ENCODE measurements at regions not wholly inside any gene's neighbourhood (a gene's known extent, or its start where the extent isn't known, plus 50 kb on each side); places are given as distances from the start of the nearest gene placed in this dataset.

DNA sequence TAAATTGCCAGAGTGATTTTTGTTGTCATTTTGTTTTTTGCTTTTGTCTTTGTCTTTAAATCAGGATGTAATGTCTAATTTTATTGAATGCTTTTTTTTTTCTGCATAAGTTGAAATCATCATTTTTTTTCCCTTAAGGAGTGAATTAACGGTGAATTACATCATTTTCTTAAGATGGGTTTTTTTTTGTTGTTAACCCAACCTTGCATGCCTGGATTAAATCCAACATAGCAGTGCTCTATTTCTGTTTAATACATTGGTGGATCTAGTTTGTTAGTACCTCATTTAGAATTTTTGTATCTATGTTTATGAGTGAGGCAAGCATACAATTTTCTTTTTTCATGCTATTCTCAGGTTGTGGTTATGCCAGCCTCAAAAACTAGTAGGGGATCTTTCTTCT, 186.4 kb upstream of the TMC3 start:
- no peaks in the 10 kb centered on the region for H3K9me3 ChIP-seq
- peaks cover 3% of the 10 kb centered on the region for H3K4me1 ChIP-seq (ENCODE audit: insufficient read depth)
- no peaks in the 10 kb centered on the region for H3K27me3 ChIP-seq
- no peaks in the 10 kb centered on the region for H3K36me3 ChIP-seq
- H3K27ac ChIP-seq: no peak overlapping the region
- 19 to 28% (median 20%) methylated on average over 1 of the region's 1 CpG for WGBS, 3 donors
- DNase-seq: no peak
- TF ChIP-seq, protein P1, sequence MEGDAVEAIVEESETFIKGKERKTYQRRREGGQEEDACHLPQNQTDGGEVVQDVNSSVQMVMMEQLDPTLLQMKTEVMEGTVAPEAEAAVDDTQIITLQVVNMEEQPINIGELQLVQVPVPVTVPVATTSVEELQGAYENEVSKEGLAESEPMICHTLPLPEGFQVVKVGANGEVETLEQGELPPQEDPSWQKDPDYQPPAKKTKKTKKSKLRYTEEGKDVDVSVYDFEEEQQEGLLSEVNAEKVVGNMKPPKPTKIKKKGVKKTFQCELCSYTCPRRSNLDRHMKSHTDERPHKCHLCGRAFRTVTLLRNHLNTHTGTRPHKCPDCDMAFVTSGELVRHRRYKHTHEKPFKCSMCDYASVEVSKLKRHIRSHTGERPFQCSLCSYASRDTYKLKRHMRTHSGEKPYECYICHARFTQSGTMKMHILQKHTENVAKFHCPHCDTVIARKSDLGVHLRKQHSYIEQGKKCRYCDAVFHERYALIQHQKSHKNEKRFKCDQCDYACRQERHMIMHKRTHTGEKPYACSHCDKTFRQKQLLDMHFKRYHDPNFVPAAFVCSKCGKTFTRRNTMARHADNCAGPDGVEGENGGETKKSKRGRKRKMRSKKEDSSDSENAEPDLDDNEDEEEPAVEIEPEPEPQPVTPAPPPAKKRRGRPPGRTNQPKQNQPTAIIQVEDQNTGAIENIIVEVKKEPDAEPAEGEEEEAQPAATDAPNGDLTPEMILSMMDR (IDR thresholded peaks at IDR 0.05): no peak
- no peak for TF ChIP-seq EP300 (IDR thresholded peaks at IDR 0.05)
- TF ChIP-seq POLR2A (IDR thresholded peaks at IDR 0.05): no peak
- H3K4me3 ChIP-seq: no peak overlapping the region
- intact Hi-C loops (cut with DNase I): no loop called here

DNA sequence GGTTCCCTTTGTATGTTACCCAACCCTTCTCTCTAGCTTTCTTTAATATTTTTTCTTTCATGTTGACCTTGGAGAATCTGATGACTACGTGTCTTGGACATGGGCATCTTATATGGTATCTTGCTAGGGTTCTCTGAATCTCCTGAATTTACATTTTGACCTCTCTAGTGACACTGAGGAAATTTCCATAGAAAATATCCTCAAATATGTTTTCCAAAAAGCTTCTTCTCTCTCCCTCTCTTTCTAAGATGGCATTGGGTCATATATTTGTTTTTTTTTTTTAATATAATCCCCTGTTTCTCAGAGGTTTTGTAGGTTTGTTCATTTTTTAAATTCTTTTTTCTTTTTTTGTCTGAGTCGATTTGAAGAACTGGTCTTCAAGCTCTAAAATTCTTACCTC, 184.0 kb upstream of the TMC3 start:
- 88 to 93% (median 91%) methylated on average over 2 of the region's 2 CpGs for WGBS, 3 donors
- no peak for DNase-seq
- intact Hi-C loops (cut with DNase I): no loop called here

DNA sequence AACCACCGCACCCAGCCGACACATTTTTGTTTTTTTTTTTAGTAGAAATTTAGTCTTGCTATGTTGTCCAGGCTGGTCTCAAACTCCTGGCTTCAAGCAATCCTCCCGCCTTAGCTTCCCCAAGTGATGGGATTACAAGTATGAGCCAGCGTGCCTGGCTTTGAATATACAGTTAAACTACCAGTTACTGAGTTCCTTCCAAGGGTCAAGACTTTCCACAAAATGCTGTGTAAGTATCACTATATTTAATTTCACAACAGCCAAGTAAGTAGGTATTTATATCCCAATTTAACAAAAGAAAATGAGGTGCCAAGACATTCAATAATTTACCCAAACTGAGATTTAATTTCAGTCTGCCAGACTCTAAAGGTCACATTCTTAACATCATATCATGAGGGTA, 181.3 kb upstream of the TMC3 start:
- Histone ChIP-seq H3K4me1 (ENCODE audit: insufficient read depth) (no peaks in the 10 kb centered on the region), H3K27me3 (no peaks in the 10 kb centered on the region), H3K36me3 (no peaks in the 10 kb centered on the region), H3K4me3 (no peak overlapping the region), H3K27ac (no peak overlapping the region), H3K9me3 (no peaks in the 10 kb centered on the region)
- TF ChIP-seq EP300 (IDR thresholded peaks at IDR 0.05) (no peak), POLR2A (IDR thresholded peaks at IDR 0.05) (no peak)
- TF ChIP-seq, protein P1 (IDR thresholded peaks at IDR 0.05): no peak
- DNase-seq: no peak
- intact Hi-C loops (cut with DNase I): no loop called here
- 94 to 96% (median 95%) methylated on average over 4 of the region's 4 CpGs for WGBS, 3 donors

More for the DNA sequence above, 184.0 kb upstream of the TMC3 start:
- no peak overlapping the region for H3K4me3 ChIP-seq
- H3K36me3 ChIP-seq: no peaks in the 10 kb centered on the region
- TF ChIP-seq EP300 (IDR thresholded peaks at IDR 0.05) (no peak), POLR2A (IDR thresholded peaks at IDR 0.05) (no peak)
- TF ChIP-seq, protein P1 (IDR thresholded peaks at IDR 0.05): no peak
- H3K4me1 ChIP-seq (ENCODE audit: insufficient read depth): peaks cover 3% of the 10 kb centered on the region
- no peaks in the 10 kb centered on the region for H3K9me3 ChIP-seq
- no peak overlapping the region for H3K27ac ChIP-seq
- H3K27me3 ChIP-seq: no peaks in the 10 kb centered on the region

DNA sequence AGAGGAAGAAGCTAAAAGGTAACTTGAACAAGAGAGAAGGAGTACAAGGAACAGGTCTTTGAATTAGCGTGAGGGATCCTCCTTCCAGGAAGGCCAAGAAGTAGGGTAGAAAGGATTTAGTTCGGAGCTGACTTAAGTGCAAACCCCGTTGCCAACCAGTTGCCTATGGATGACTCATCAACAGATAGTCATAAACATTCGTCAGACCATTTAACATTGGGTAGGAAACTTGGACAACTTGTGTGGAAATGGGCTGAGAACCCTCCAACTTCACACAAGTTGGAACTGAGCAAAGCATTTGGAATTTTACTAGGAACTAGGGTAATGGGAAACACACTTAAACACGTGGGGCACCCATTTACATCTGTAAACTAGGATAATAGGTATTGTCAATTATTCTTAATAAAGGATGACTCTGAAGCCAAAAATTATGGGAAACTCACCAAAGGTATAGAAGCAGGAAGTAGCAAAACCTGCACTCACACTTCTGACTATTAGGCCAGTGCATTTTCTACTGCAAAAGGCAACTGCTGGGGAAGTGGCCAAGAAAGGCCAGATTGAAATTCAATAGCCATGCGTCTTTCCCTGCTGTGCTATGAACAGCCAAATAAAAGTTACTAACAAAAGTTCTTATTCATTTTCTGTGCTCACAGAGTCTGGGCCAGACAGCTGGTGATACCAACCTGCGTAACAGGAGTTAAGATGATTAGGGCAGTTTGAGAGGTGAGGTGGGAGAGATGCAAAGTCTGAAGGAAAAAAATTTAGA, 174.5 kb upstream of the TMC3 start:
- DNase-seq: no peak
- Histone ChIP-seq H3K9me3 (no peaks in the 10 kb centered on the region), H3K4me3 (no peak overlapping the region), H3K27ac (no peak overlapping the region), H3K27me3 (no peaks in the 10 kb centered on the region), H3K36me3 (no peaks in the 10 kb centered on the region), H3K4me1 (ENCODE audit: insufficient read depth) (no peaks in the 10 kb centered on the region)
- WGBS, 3 donors: 70 to 83% (median 81%) methylated on average over 7 of the region's 7 CpGs
- TF ChIP-seq, protein P1 (IDR thresholded peaks at IDR 0.05): no peak
- no peak for TF ChIP-seq EP300 (IDR thresholded peaks at IDR 0.05)
- TF ChIP-seq POLR2A (IDR thresholded peaks at IDR 0.05): no peak
- intact Hi-C loops (cut with DNase I): no loop called here
